Activated effector memory CD4-positive, alpha-beta T cell treated with Interleukin-2 at 50 U/mL for 16 hours (primary cell): ENCODE measurements at regions not wholly inside any gene's neighbourhood (a gene's known extent, or its start where the extent isn't known, plus 50 kb on each side); places are given as distances from the start of the nearest gene placed in this dataset.
"Not testable (repeated sequence)": the region's sequence is repeated elsewhere in the genome, so short reads cannot be mapped to it uniquely, and the experiment has no call there.

Experiments
- DNase-seq: peaks from one replicate; pipeline ENCODE4 v3.0.0-alpha.2; 2020

DNA sequence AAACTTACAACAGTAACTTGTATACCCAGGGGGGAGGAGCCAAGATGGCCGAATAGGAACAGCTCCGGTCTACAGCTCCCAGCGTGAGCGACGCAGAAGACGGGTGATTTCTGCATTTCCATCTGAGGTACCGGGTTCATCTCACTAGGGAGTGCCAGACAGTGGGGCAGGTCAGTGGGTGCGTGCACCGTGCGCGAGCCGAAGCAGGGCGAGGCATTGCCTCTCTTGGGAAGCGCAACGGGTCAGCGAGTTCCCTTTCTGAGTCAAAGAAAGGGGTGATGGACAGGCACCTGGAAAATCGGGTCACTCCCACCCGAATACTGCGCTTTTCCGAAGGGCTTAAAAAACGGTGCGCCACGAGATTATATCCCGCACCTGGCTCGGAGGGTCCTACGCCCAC is 278.8 kb downstream of the FAM47B start:
- DNase-seq = not testable (repeated sequence)

DNA sequence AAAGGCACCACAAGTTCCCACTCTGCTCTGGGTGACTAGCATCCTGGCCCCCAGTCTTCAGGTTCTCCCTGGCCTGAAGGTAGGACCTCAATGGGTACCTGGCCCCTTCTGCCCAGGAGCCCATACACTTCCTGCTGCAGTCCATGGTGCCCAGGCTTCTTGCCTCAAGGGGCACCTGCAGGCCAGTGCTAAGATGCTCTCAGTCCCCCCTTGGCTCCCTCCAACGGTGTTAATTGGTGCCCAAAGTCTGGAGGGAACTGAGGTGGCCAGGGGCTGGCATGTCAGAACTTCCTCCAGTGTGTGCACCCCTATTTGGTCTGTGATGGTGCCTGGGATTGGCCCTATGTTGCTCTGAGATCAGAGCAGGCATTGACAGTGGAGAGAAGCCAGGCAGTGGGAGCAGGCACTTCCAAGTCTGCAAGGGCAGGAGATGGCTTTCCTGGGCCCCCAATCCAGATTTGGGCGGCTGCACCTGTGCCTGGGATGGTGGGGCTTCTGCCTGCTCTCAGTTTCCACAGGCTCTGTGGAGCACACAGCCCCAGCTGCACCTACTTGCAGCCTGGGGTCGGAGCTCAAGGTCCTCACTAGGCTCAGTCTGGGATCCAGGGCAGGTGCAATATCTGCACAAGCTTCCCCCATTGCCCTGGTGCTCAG is 301.6 kb downstream of the FAM47B start:
- DNase-seq = no peak

DNA sequence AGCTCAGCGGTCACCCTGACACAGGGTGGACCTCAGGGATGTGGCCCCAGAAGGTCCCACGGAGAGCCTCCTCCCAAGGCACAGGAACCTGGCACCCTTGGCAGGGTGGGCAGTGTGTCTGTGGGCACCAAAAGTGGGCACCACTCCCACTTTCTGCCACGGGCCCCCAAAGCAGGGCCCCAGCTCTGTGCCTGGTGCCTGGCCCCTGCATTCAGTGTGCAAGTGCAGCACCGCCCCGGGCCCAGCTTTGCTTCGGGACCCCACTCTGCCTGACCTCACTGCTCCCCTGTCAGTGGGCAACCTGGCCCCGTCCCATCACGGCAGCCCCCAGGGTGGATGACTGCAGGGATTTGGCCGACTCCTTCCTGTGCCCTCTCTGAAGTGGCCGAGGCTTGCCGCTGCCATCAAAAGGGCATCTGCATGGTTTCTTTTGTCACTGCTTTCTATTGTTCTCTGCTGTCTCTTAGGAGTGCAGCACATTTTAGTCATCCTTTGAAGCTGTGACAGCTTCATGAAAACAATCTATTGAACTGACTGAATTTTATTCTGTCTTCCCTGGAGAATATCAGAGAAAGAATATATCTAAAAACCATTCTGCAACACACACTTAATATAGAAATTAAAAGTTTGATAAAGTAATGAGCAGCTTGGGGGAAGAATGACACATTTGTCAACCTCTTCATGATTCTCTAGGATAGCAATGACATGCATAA is 302.4 kb downstream of the FAM47B start:
- DNase-seq = no peak

DNA sequence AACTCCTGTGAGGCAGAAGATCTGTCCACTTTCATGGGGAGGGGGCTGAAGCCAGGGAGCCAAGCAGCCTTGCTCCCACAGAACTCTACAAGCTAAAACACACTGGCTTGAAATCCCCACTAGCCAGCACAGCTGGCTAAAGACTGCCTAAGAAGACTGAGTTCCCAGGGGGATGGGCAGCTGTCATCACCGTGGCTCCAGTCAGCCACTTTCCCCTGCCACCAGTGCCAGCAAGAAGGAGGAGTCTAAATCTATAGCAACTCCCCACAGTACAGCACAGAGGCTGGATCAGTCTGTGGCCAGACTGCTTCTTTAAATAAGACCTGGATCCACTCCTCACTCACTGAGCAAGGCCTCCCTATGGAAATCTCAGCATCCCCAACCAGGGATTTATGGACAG is 308.6 kb downstream of the FAM47B start:
- no peak for DNase-seq

DNA sequence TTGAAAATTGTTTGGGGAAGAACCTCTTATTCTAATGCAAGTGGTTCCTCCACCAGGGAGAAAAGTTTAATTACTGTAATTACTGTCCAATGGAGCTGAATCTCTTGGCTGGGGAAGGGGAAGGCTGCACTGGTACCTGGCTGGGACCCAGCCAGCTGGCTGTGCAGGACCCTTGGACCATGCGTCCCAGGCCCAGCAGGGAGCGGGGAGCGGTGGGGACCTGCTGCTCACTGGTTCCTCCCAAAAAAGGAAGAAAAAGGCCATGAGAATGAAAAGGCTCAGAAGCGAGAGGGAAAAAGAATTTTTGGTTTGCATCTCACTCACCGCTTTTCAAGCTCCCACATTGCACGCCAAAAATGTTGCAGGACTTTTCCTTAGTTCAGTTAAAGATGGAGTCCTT is 333.5 kb downstream of the FAM47B start:
- DNase-seq = no peak

DNA sequence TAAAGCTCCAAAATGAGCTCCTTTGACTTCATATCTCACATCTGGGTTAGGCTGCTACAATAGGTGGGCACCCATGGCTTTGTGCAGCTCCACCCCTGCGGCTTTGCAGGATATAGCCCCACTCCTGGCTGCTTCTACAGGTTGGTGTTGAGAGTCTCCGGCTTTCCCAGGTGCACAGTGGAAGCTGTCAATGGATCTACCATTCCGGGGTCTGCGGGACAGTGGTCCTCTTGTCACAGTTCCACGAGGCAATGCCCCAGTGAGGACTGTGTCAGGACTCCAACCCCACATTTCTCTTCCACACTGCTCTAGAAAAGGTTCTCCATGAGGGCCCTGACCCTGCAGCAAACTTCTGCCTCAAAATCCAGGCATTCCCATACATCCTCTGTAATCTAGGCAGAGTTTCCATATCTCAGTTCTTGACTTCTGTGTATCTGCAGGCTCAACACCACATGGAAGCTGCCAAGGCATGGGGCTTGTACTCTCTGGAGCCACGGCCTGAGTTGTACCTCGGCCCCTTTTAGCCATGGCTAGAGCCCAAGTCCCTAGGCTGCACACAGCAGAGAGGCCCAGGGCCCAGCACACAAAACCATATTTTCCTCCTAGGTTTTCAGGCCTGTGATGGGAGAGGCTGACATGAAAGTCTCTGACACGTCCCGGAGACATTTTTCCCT is 342.8 kb downstream of the FAM47B start:
- DNase-seq = no peak

DNA sequence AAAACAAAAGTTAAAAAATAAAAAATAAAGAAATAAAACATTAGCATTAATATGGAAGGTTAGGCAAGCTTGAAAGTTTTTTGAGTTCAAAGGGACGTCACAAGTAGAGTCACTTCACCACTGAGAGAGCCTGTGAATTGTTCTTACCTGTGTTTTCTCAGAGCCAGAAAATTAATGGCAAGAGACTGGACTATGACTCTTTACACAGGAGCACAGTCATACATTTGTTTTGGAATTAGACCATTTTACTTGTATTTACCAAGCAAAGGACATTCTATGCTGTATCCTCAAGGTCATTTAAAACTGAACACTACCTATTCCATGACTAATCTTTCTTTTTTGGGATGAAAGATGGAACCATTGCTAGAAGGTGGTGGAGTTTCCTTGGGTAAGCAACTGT is 346.1 kb downstream of the FAM47B start:
- DNase-seq = no peak

DNA sequence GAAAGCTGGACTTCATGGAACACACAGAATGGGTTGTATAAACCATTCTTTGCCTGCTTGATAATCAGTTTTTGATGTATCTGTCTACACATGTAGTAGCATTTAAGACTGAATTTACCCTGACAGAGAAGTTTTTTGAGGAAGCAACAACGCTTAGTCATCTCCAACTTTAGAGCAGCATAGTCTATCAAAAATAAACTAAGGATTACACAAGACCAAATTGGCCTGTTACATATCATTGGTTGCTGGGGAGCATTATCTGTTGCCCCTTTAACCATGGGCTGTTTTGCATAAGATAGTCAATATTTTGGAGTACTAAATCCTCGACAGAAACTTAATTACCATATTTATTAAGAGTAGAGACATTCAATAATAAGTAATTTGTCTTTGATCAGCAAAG is 347.4 kb downstream of the FAM47B start:
- no peak for DNase-seq

DNA sequence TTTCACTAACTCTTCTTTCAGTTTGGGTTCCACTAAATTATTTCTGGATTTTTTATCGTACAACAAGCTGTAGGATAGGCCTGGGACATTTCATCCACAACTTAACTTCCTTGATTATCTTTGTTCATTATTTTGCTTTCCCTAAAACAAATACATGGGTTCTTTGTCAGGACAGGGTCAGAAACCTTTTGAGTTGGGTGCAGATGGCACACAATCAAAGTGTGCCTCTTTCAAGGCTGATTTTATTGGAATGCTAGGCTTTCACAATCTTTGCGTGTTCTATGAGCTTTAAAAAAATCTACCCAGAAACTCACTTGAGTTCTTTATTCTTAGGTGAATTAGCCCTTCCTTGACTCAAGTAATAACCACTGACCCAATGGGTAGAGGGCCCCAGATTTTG is 348.4 kb downstream of the FAM47B start:
- no peak for DNase-seq

DNA sequence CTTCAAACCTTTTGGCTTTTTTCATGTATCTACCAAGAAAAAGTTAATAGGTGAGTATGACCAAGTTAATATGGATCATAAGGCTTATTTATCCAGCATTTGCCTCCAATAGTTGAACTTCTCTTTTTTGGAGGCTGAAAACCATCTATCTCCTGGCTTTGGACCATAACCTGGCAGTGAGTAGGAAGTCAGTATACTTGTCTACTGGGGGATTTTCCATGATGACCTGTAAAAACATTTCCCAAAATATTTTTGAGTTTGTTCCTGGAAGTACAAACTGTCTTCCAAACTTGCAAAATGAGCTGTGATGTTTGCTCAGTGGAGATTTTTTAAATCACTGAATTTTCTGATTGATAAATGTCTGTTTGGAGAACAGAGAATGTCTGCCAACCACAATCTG is 349.9 kb downstream of the FAM47B start:
- DNase-seq = no peak

DNA sequence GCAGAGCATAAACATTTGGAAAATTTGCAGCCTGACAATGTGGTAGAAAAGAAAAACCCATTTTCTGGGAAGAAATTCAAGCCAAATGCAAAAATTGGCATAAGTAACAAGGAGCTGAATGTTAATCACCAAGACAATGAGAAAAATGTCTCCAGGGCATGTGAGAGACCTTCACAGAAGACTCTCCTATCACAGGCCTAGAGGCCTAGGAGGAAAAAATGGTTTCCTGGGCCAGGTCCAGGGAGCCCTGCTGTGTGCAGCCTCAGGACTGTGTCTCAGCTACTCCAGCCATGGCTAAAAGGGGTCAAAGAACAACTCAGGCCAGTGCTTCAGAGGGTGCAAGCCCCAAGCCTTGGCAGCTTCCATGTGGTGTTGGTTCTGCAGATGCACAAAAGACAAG is 362.4 kb downstream of the FAM47B start:
- DNase-seq = not testable (repeated sequence)

DNA sequence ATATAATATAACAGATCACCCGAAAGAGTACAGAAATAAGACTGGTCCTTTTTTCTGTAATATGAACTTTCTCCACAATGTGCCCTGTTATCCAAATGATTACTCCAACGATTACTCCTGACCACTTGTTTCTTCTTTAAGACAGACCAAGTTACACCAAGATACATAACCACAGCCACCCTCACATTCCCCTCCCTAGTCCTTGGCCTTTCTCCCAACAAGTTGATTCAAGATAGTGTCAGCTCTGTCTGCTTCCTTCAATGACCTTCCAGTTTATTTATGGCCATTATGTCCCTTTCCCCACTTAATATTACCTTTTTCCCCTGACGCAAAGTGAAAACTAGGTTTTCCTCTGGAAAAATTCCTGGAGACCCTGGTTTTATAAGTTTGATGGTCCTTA is 397.2 kb downstream of the FAM47B start:
- DNase-seq = no peak

DNA sequence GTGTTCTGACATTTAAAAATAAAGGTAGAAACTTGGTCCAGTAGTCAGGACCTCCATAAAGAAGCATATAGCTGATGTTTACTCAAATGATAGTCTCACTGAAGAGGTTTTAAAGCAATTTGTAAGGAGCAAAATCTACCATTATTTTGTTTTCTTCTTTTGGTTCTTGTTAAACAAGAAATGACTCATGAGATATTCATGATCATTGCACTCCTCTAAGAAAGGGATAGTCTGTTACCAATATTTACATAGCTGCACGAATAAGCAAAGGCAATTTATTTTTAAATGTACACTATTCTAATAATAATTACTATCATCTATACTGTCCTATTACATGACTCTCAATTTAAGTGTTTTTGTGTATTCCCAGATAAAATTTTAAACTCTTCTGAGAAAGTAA is 397.9 kb downstream of the FAM47B start:
- no peak for DNase-seq

DNA sequence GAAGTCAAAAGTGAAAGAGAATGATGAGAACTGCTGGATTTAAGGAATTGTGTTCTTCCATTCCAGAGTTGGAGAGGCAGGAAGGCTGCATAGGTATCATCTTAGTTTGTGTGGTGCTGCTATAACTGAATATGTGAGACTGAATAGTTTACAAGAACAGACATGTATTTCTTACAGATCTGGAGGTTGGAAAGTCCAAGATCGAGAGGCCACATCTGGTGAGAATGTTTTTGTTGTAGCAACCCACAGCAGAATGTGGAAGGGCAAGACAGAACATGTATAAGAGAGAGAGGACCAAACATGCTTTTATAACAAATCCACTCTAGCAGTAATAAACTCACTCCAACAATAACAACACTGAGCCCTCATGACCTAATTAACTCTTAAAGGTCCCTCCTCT is 408.6 kb downstream of the FAM47B start:
- no peak for DNase-seq

DNA sequence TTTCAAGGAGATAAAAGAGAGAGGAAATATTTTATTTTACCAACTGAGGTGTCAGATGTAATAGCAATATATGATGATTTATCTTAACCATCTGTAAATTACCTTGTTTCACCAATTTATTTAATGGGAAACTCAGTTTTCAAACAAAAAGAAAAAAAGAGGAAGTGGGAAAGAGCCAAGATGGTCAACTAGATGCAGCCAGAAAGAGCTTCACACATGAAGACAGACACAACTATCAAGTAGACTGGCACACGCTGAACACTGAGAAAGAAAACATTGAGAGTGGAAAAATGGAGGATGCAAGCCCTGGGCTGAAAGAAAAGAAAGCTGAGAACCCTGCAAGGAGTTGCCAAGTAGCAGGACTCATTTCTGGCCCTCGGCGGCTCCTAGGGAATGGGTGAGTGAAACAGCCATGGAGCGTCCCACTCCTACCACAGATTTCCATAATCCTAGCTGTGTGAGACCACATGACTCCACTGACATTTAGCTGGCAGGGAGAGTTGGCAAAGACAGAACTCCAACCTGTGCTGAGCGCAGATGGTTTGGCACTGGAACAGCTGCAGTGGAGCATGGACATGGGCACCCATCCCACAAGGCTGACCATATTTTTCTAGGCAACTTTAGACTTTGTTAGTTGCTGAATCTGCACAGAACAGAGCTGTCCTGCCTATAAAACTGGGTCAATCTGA is 409.3 kb downstream of the FAM47B start:
- DNase-seq = no peak

DNA sequence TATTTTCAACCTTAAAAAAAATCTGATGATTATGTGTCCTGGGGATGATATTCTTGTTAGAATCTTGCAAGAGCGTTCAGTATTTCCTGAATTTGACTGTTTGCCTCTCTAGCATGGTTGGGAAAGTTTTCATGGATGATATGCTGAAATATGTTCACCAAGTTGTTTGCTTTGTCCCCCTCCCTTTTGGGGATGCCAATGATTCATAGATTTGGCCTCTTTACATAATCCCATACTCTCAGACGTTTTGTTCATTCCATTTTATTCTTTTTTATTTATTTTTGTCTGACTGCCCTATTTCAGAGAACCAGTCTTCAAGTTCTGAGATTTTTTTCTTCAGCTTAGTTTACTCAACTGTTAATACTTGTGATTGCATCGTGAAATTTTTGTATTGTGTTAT is 415.1 kb downstream of the FAM47B start:
- no peak for DNase-seq

DNA sequence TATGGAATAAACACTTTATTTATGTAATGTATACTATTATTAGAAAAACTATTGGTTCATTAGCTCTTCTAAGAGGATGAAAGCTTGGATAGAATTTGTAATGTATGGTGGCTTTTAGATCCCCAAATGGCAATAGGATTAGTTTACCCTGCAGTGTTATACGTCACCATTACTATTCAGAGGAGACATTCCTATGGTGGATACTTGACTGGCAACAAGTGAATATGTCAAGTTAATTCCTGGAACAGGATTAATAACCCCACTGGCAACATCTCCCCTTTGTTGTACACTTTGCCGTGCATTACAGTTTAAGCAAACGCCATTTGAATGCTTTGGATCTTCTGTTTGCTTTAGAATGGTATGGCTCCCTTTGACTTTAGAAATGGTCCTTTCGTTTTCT is 420.3 kb downstream of the FAM47B start:
- no peak for DNase-seq

DNA sequence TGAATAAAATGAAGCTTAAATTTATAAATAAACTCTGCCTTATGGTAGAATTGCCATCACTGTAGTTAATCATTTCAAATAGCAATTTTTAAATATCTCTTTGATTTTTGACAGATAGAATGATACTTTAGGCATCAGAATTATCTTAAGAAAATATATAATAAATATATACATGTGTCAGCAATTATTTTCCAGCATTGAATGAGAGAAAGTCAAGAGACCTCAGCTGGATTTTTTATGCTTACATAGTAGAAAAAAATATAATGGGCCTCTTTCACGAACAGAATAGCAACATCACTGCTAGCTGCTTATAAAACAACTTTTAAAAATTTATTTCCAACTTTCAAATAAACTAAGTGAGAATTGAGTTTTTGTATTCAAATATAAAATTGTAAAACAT is 424.0 kb upstream of the MAGEB16 start:
- no peak for DNase-seq

DNA sequence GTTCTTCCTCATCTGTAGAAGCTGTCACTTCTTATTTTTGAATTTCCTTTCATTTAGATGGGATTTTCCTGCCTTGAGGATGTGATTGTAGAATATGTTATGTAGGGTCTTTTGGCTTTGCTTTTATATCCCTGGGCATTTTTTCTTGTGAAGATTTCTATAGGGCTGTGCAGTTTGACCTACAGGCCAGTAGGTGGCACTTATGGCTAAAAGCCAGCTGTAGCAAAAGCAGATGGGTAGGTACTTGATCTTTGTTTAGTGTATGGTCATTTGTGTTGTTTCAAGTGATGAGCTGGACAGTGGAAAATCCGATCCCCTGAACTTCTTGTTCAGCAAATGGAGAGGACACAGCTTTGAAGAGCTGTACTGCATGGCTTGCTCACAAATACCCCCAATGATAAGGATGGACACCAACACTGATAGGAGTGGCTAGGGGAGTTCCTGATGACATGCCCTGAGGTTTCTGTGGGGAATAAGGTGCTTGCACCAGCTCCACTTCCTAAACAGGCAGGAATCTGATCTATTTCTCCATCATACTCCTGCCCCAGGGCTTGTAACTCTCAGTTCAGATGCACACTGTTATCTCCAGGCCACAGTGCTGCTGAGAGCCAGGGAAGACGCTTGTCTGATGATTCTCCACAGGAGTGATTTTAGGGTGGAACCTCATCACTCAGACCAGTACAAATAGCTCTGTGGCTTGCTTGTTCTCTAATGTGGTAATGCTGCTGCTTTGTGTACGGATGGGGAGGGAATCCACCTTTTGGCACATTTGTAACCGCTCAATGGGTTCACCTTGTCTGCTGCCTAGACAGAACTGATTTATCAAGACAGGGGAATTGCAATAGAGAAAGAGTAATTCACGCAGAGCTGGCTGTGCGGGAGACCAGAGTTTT is 417.1 kb upstream of the MAGEB16 start:
- DNase-seq = no peak

DNA sequence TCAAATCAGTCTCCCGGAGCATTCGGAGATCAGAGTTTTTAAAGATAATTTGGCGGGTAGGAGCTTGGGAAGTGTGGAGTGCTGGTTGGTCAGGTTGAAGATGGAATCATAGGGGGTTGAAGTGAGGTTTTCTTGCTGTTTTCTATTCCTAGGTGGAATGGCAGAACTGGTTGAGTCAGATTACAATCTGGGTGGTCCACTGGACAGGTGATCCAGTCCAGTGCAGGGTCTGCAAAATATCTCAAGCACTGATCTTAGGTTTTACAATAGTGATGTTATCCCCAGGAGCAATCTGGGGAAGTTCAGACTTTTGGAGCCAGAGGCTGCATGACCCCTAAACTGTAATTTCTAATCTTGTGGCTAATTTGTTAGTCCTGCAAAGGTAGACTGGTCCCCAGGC is 416.4 kb upstream of the MAGEB16 start:
- not testable (repeated sequence) for DNase-seq

DNA sequence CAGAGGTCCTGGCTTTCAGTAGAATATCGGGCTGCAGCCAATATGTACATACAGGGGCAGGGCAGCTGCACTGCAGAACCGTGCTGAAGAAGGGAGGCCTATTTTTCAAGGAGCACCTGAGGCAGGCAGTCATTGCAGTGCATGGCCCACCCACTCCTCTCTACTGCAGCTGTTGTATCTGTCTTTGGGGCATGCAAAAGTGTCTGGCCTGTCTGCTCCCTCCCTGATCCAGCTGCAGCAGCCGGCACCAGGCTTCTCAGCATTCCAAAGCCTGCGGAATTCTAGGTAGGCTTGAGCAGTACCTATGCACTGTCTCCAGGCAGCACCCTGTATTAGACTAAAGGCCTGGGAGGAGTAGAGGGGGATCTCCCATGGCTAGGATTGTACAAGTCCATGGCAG is 415.2 kb upstream of the MAGEB16 start:
- DNase-seq = no peak

DNA sequence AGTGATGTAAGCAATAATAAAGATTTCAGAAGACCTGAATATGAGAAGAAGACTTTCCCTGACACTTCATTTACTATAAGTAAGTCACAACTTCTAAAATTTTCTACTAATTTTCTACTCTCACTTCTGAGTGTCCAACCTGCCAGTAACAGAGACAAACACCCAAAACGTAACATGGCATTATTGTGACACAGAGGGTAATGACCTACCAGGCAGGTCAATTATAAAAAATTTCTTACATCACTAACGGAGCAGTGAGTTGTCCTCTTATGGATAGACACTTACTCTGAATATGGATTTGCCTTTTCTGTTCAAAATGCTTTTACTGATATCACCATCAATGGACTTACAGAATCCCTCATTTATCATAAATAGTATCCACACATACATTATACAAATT is 405.9 kb upstream of the MAGEB16 start:
- no peak for DNase-seq

DNA sequence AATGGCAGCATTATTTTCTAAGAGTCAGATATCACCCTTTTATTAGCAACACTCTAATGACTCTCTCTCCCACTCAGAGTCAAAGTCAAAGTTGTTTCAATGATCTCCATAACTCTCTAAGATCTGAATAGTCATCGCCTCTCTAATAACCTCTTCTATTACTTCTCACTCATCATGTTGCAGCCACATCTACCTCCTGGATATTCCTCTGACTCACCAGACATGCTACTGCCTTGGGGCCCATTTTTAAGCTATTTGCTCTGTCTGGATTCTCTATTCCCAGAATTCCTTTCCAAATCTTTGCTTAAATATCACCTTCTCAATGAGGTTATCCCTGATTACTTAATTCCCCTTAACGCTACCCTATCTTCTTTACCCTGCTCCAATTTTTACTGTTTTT is 391.8 kb upstream of the MAGEB16 start:
- DNase-seq = no peak
